ENCODE measurements at regions not wholly inside any gene's neighbourhood (a gene's known extent, or its start where the extent isn't known, plus 50 kb on each side); places are given as distances from the start of the nearest gene placed in this dataset.

DNA sequence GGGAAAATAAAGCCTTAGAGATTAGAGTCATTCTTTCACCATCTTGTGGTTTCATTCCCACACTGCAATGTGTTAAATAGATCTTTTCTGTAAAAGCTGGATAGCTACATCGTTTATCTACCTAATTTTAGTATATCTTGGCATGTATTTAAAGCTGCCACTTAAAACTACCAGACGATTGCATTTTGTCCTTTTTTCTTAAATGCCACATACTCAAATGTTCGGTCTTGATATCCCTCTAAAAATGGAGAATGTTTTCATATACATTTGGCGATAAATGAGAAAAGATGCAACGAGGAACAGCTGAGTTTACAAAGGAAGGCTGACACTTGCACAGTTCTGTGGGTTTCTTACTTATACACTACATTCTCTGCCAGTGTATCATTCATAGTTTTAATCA, 148.3 kb downstream of the CENPC start:
- DNase-seq (ENCODE audit: low spot score), result no peak
- no peaks in the 10 kb centered on the region for H3K9me3 ChIP-seq (ENCODE audit: low read depth, low read length, poor library complexity, severe bottlenecking)
- no peak overlapping the region for H3K4me3 ChIP-seq (ENCODE audit: low read depth, low read length, poor library complexity, severe bottlenecking)
- BruUV-seq (replicated peaks), result no TSS peak
- H3K27me3 ChIP-seq (replicated peaks; ENCODE audit: insufficient read depth, low read depth, low read length, poor library complexity), result no peaks in the 10 kb centered on the region
- no peaks in the 10 kb centered on the region for H3K4me1 ChIP-seq (ENCODE audit: insufficient read depth, low read length, poor library complexity, severe bottlenecking)
- TF ChIP-seq EZH2 (IDR thresholded peaks at IDR 0.05; ENCODE audit: borderline replicate concordance, low read depth, low read length, poor library complexity, severe bottlenecking), result no peak
- TF ChIP-seq, protein P1, sequence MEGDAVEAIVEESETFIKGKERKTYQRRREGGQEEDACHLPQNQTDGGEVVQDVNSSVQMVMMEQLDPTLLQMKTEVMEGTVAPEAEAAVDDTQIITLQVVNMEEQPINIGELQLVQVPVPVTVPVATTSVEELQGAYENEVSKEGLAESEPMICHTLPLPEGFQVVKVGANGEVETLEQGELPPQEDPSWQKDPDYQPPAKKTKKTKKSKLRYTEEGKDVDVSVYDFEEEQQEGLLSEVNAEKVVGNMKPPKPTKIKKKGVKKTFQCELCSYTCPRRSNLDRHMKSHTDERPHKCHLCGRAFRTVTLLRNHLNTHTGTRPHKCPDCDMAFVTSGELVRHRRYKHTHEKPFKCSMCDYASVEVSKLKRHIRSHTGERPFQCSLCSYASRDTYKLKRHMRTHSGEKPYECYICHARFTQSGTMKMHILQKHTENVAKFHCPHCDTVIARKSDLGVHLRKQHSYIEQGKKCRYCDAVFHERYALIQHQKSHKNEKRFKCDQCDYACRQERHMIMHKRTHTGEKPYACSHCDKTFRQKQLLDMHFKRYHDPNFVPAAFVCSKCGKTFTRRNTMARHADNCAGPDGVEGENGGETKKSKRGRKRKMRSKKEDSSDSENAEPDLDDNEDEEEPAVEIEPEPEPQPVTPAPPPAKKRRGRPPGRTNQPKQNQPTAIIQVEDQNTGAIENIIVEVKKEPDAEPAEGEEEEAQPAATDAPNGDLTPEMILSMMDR (conservative IDR thresholded peaks at IDR 0.05; ENCODE audit: low read depth, low read length), result no peak
- no peaks in the 10 kb centered on the region for H3K36me3 ChIP-seq (ENCODE audit: insufficient read depth, low read length, poor library complexity, severe bottlenecking)
- POLR2A ChIA-PET (ENCODE audit: low non-redundant PET), result no interaction called here
- CTCF ChIA-PET, result no interaction called here
- intact Hi-C loops (cut with micrococcal nuclease; ENCODE audit: unreplicated experiment), result no loop called here
- H3K27ac ChIP-seq (ENCODE audit: low read depth, low read length, poor library complexity, severe bottlenecking), result no peak overlapping the region

DNA sequence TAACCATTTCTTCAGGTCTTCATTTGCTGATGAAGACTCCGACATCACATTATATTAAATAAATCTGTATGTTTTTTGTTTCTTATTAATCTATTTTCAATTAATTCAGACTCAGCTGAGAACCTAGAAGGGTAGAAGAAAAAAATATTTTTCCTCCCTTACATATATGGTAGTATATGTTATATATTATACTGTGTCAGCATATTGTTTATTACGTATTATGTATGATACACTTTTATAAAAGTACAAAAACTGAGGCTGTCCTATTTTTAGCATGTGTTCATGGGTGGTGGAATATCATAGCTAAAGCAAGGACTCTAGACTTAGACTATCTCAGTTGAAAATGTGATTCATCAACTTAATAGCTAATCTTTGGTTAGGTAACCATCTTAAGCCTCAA, 149.3 kb downstream of the CENPC start:
- Histone ChIP-seq H3K9me3 (ENCODE audit: low read depth, low read length, poor library complexity, severe bottlenecking) (no peaks in the 10 kb centered on the region), H3K27ac (ENCODE audit: low read depth, low read length, poor library complexity, severe bottlenecking) (no peak overlapping the region), H3K4me3 (ENCODE audit: low read depth, low read length, poor library complexity, severe bottlenecking) (no peak overlapping the region), H3K36me3 (ENCODE audit: insufficient read depth, low read length, poor library complexity, severe bottlenecking) (no peaks in the 10 kb centered on the region), H3K27me3 (replicated peaks; ENCODE audit: insufficient read depth, low read depth, low read length, poor library complexity) (no peaks in the 10 kb centered on the region), H3K4me1 (ENCODE audit: insufficient read depth, low read length, poor library complexity, severe bottlenecking) (no peaks in the 10 kb centered on the region)
- intact Hi-C loops (cut with micrococcal nuclease; ENCODE audit: unreplicated experiment), result no loop called here
- no TSS peak for BruUV-seq (replicated peaks)
- DNase-seq (ENCODE audit: low spot score), result no peak
- POLR2A ChIA-PET (ENCODE audit: low non-redundant PET), result no interaction called here
- TF ChIP-seq, protein P1 (conservative IDR thresholded peaks at IDR 0.05; ENCODE audit: low read depth, low read length), result no peak
- TF ChIP-seq EZH2 (IDR thresholded peaks at IDR 0.05; ENCODE audit: borderline replicate concordance, low read depth, low read length, poor library complexity, severe bottlenecking), result no peak
- CTCF ChIA-PET, result no interaction called here

DNA sequence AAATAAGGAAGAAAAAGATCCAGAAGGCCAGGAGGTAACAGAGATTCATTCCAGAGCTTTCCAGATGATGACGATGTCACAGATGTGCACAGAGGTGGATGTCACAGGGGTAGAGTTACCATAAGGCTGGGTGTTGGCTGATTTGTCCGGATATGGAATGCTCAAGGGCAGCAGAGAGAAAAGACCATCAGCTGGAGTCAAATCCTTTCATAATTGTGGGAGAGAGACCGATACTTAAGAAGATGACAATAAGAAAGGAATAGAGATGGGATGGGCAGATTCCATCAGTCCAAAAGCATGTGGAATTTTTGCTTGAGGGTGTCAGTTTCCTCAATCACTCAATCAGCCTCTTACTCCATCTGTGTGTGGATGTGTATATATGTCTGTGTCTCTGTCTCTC, 150.4 kb downstream of the CENPC start:
- no peak for DNase-seq (ENCODE audit: low spot score)
- no peaks in the 10 kb centered on the region for H3K36me3 ChIP-seq (ENCODE audit: insufficient read depth, low read length, poor library complexity, severe bottlenecking)
- no peak overlapping the region for H3K4me3 ChIP-seq (ENCODE audit: low read depth, low read length, poor library complexity, severe bottlenecking)
- intact Hi-C loops (cut with micrococcal nuclease; ENCODE audit: unreplicated experiment), result no loop called here
- POLR2A ChIA-PET (ENCODE audit: low non-redundant PET), result no interaction called here
- CTCF ChIA-PET, result no interaction called here
- H3K27me3 ChIP-seq (replicated peaks; ENCODE audit: insufficient read depth, low read depth, low read length, poor library complexity), result no peaks in the 10 kb centered on the region
- H3K9me3 ChIP-seq (ENCODE audit: low read depth, low read length, poor library complexity, severe bottlenecking), result no peaks in the 10 kb centered on the region
- no TSS peak for BruUV-seq (replicated peaks)
- H3K4me1 ChIP-seq (ENCODE audit: insufficient read depth, low read length, poor library complexity, severe bottlenecking), result no peaks in the 10 kb centered on the region
- no peak overlapping the region for H3K27ac ChIP-seq (ENCODE audit: low read depth, low read length, poor library complexity, severe bottlenecking)
- TF ChIP-seq EZH2 (IDR thresholded peaks at IDR 0.05; ENCODE audit: borderline replicate concordance, low read depth, low read length, poor library complexity, severe bottlenecking), result no peak
- TF ChIP-seq, protein P1 (conservative IDR thresholded peaks at IDR 0.05; ENCODE audit: low read depth, low read length), result no peak
